SK-N-SH treated with all-trans-retinoic acid at 6 μM for 48 hours (cell line): ENCODE measurements at regions not wholly inside any gene's neighbourhood (a gene's known extent, or its start where the extent isn't known, plus 50 kb on each side); places are given as distances from the start of the nearest gene placed in this dataset.

ENCODE experiments used
- ATAC-seq: fragments of 200-7000 bp; cut with Tn5 transposase; 3 replicates; pipeline ENCODE4 v1.9.1; 2020; ENCODE audit warnings: mild to moderate bottlenecking, moderate library complexity
- ARNTL ChIP-seq: fragments of 450-650 bp; formaldehyde crosslinking; IDR thresholded peaks from 2 replicates; pipeline ENCODE4 v1.5.0; 2020; ENCODE audit warnings: low read depth, mild to moderate bottlenecking, moderate library complexity, borderline replicate concordance
- BACH2 ChIP-seq: fragments of 250-450 bp; sonication (Bioruptor Pico); IDR thresholded peaks from 2 replicates; pipeline ENCODE4 v1.9.0; 2021; ENCODE audit warnings: mild to moderate bottlenecking, borderline replicate concordance
- CREB5 ChIP-seq: fragments of 250-450 bp; sonication (Bioruptor Pico); IDR thresholded peaks from 2 replicates; pipeline ENCODE4 v1.5.1; 2020; ENCODE audit warnings: low read depth, mild to moderate bottlenecking, moderate library complexity
- CSDC2 ChIP-seq: fragments of 250-450 bp; sonication (Bioruptor Pico); IDR thresholded peaks from 2 replicates; pipeline ENCODE4 v1.5.0; 2020; ENCODE audit warnings: mild to moderate bottlenecking, moderate library complexity
- ESRRG ChIP-seq: fragments of 250-450 bp; sonication (Bioruptor Pico); IDR thresholded peaks from 2 replicates; pipeline ENCODE4 v1.6.1; 2021; ENCODE audit warnings: mild to moderate bottlenecking
- GLIS3 ChIP-seq: fragments of 250-450 bp; sonication (Bioruptor Pico); IDR thresholded peaks from 2 replicates; pipeline ENCODE4 v1.5.0; 2020; ENCODE audit warnings: mild to moderate bottlenecking, moderate library complexity
- ISL1 ChIP-seq: fragments of 250-450 bp; sonication (Bioruptor Pico); IDR thresholded peaks from 2 replicates; pipeline ENCODE4 v2.1.2; 2022; ENCODE audit warnings: mild to moderate bottlenecking, moderate library complexity
- OSR1 ChIP-seq: fragments of 250-450 bp; sonication (Bioruptor Pico); IDR thresholded peaks from 2 replicates; pipeline ENCODE4 v1.8.0; 2022; ENCODE audit warnings: moderate library complexity, mild to moderate bottlenecking, inconsistent platforms
- PPARA ChIP-seq: fragments of 250-450 bp; sonication (Bioruptor Pico); IDR thresholded peaks from 2 replicates; pipeline ENCODE4 v1.5.0; 2020; ENCODE audit warnings: mild to moderate bottlenecking, borderline replicate concordance
- RARB ChIP-seq: fragments of 250-450 bp; sonication (Bioruptor Pico); IDR thresholded peaks from 2 replicates; pipeline ENCODE4 v1.8.0; 2021; ENCODE audit warnings: mild to moderate bottlenecking, moderate library complexity
- SNAI2 ChIP-seq: fragments of 250-450 bp; sonication (Bioruptor Pico); IDR thresholded peaks from 2 replicates; pipeline ENCODE4 v1.5.0; 2020; ENCODE audit warnings: mild to moderate bottlenecking, moderate library complexity
- TCF4 ChIP-seq: fragments of 250-450 bp; sonication (Bioruptor Pico); IDR thresholded peaks from 2 replicates; pipeline ENCODE4 v1.8.0; 2021; ENCODE audit warnings: mild to moderate bottlenecking, moderate library complexity, borderline replicate concordance
- TOX ChIP-seq: fragments of 250-450 bp; sonication (Bioruptor Pico); IDR thresholded peaks from 2 replicates; pipeline ENCODE4 v1.8.0; 2021; ENCODE audit warnings: mild to moderate bottlenecking, moderate library complexity, borderline replicate concordance
- TSHZ2 ChIP-seq: fragments of 250-450 bp; sonication (Bioruptor Pico); IDR thresholded peaks from 2 replicates; pipeline ENCODE4 v1.5.0; 2020; ENCODE audit warnings: mild to moderate bottlenecking, moderate library complexity
- ZC3H10 ChIP-seq: fragments of 250-450 bp; sonication (Bioruptor Pico); IDR thresholded peaks from 2 replicates; pipeline ENCODE4 v1.5.1; 2021; ENCODE audit warnings: mild to moderate bottlenecking, moderate library complexity
- ZFP3 ChIP-seq: fragments of 250-450 bp; sonication (Bioruptor Pico); IDR thresholded peaks from 2 replicates; pipeline ENCODE4 v1.5.0; 2020; ENCODE audit warnings: mild to moderate bottlenecking, moderate library complexity
- ZFP30 ChIP-seq: fragments of 450-650 bp; formaldehyde crosslinking; IDR thresholded peaks from 2 replicates; pipeline ENCODE4 v1.5.0; 2022; ENCODE audit warnings: mild to moderate bottlenecking, moderate library complexity
- ZNF70 ChIP-seq: fragments of 450-650 bp; formaldehyde crosslinking; IDR thresholded peaks from 2 replicates; pipeline ENCODE4 v1.5.0; 2020; ENCODE audit warnings: mild to moderate bottlenecking, moderate library complexity
- ZNF8 ChIP-seq: fragments of 450-650 bp; formaldehyde crosslinking; IDR thresholded peaks from 2 replicates; pipeline ENCODE4 v1.5.0; 2020; ENCODE audit warnings: mild to moderate bottlenecking, moderate library complexity
- TF ChIP-seq, protein P1 (sequence below): fragments of 250-450 bp; sonication (Bioruptor Pico); IDR thresholded peaks from 2 replicates; pipeline ENCODE4 v1.8.0; 2021; ENCODE audit warnings: low read depth, mild to moderate bottlenecking, moderate library complexity, borderline replicate concordance
- TF ChIP-seq, protein P2 (sequence below): fragments of 250-450 bp; sonication (Bioruptor Pico); IDR thresholded peaks from 2 replicates; pipeline ENCODE4 v1.5.1; 2021; ENCODE audit warnings: mild to moderate bottlenecking, moderate library complexity
- TF ChIP-seq, protein P3 (sequence below): fragments of 250-450 bp; sonication (Bioruptor Pico); IDR thresholded peaks from 2 replicates; pipeline ENCODE4 v1.8.0; 2020; ENCODE audit warnings: mild to moderate bottlenecking, moderate library complexity, borderline replicate concordance

DNA sequence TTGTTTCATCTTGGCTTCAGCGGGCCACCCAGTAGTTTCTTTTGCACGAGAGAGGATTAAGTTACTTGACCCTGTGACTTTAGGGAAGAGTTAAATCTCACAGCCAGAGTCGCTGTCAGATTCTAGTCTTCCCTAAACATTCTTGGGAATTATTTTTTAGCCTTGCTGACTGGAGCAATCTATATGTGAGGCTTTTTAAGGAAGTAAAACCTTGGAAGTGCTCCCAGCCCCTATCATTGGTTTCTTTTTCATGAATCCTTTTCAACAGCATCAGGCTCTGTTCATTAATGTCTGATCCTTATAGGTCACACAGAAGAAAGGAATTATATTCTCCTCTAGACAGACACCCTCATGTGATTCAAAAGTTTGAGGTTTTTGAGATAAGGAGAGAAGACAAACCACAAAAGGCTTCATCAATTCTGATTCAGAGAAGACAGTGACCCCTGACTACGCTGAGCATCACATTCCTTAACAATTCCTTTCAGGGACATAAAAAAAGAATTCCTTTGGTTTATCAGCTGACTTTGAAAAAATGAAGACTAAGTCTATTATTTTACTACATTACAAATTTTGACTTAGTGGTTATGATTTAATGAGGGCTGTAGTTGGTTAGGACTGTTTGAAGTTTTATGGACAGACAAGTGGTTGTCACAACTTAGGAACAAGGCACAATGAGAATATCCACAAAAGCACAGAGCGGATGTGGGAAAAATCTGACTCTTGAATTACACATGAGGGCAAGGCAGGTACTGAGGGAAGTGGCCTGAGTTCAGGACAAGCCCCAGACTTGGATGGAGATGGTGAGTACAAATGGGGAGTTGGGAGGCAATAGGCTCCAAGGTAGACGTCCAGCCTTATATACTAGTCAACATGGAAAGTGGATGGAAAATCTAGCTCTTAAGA is 171.1 kb upstream of the STT3B start:
- no peak for TF ChIP-seq ZC3H10 (CRISPR knock-in tag)
- no peak for TF ChIP-seq ZNF70 (CRISPR knock-in tag)
- TF ChIP-seq ZFP30 (CRISPR knock-in tag), result no peak
- no peak for TF ChIP-seq TCF4 (CRISPR knock-in tag)
- TF ChIP-seq ZFP3 (CRISPR knock-in tag), result no peak
- TF ChIP-seq, protein P1, sequence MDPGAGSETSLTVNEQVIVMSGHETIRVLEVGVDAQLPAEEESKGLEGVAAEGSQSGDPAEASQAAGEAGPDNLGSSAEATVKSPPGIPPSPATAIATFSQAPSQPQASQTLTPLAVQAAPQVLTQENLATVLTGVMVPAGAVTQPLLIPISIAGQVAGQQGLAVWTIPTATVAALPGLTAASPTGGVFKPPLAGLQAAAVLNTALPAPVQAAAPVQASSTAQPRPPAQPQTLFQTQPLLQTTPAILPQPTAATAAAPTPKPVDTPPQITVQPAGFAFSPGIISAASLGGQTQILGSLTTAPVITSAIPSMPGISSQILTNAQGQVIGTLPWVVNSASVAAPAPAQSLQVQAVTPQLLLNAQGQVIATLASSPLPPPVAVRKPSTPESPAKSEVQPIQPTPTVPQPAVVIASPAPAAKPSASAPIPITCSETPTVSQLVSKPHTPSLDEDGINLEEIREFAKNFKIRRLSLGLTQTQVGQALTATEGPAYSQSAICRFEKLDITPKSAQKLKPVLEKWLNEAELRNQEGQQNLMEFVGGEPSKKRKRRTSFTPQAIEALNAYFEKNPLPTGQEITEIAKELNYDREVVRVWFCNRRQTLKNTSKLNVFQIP (CRISPR knock-in tag), result no peak
- TF ChIP-seq ISL1, result no peak
- no peak for TF ChIP-seq ESRRG
- TF ChIP-seq, all 23 proteins: peak for 0
- ATAC-seq, result no peak

GRCh38 chr3:31364188-31364587 is 168.5 kb upstream of the STT3B start:
- ATAC-seq, result no peak
- TF ChIP-seq BACH2 (CRISPR knock-in tag) (no peak), CREB5 (no peak), ZC3H10 (CRISPR knock-in tag) (no peak), GLIS3 (CRISPR knock-in tag) (no peak), TOX (CRISPR knock-in tag) (no peak), CSDC2 (CRISPR knock-in tag) (no peak), OSR1 (CRISPR knock-in tag) (no peak), PPARA (CRISPR knock-in tag) (no peak), SNAI2 (CRISPR knock-in tag) (no peak), RARB (CRISPR knock-in tag) (no peak), ZNF70 (CRISPR knock-in tag) (no peak), TCF4 (CRISPR knock-in tag) (no peak), ZNF8 (CRISPR knock-in tag) (no peak), TSHZ2 (CRISPR knock-in tag) (no peak), ARNTL (CRISPR knock-in tag) (no peak), ZFP3 (CRISPR knock-in tag) (no peak)
- TF ChIP-seq, protein P1 (CRISPR knock-in tag), result no peak
- TF ChIP-seq, protein P2, sequence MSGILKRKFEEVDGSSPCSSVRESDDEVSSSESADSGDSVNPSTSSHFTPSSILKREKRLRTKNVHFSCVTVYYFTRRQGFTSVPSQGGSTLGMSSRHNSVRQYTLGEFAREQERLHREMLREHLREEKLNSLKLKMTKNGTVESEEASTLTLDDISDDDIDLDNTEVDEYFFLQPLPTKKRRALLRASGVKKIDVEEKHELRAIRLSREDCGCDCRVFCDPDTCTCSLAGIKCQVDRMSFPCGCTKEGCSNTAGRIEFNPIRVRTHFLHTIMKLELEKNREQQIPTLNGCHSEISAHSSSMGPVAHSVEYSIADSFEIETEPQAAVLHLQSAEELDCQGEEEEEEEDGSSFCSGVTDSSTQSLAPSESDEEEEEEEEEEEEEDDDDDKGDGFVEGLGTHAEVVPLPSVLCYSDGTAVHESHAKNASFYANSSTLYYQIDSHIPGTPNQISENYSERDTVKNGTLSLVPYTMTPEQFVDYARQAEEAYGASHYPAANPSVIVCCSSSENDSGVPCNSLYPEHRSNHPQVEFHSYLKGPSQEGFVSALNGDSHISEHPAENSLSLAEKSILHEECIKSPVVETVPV (CRISPR knock-in tag), result no peak
- TF ChIP-seq, protein P3, sequence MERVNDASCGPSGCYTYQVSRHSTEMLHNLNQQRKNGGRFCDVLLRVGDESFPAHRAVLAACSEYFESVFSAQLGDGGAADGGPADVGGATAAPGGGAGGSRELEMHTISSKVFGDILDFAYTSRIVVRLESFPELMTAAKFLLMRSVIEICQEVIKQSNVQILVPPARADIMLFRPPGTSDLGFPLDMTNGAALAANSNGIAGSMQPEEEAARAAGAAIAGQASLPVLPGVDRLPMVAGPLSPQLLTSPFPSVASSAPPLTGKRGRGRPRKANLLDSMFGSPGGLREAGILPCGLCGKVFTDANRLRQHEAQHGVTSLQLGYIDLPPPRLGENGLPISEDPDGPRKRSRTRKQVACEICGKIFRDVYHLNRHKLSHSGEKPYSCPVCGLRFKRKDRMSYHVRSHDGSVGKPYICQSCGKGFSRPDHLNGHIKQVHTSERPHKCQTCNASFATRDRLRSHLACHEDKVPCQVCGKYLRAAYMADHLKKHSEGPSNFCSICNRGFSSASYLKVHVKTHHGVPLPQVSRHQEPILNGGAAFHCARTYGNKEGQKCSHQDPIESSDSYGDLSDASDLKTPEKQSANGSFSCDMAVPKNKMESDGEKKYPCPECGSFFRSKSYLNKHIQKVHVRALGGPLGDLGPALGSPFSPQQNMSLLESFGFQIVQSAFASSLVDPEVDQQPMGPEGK (CRISPR knock-in tag), result no peak
